ENCODE measurements at regions not wholly inside any gene's neighbourhood (a gene's known extent, or its start where the extent isn't known, plus 50 kb on each side); places are given as distances from the start of the nearest gene placed in this dataset.

GRCh38 chr13:24012648-24013047, 115.3 kb upstream of the C1QTNF9B start:
- DNase-seq = no peak

GRCh38 chr13:24013189-24013588, 115.9 kb upstream of the C1QTNF9B start:
- DNase-seq = no peak

GRCh38 chr13:24016046-24016445, 118.7 kb upstream of the C1QTNF9B start:
- no peak for DNase-seq

DNA sequence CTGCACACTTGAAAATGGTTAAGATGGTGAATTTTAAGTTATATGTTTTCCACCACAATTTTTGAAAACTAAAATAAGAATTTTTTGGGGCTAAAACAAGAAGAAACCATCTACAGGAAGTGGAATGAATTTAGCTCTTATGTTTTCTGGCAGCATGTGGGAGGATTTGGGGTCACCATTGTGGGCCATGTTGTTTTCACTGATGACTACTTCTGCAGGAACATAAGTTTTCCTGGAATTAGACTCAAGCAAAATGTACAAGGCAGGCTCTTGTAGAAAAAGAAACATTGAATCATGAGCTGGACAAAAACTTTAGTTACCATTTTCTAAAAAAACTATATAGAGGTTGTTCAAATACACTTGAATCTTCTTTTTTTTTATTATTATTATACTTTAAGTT, 125.3 kb upstream of the C1QTNF9B start:
- DNase-seq = no peak

- DNase-seq = no peak
Observed at GRCh38 chr13:24023073-24023472, 125.8 kb upstream of the C1QTNF9B start.

DNA sequence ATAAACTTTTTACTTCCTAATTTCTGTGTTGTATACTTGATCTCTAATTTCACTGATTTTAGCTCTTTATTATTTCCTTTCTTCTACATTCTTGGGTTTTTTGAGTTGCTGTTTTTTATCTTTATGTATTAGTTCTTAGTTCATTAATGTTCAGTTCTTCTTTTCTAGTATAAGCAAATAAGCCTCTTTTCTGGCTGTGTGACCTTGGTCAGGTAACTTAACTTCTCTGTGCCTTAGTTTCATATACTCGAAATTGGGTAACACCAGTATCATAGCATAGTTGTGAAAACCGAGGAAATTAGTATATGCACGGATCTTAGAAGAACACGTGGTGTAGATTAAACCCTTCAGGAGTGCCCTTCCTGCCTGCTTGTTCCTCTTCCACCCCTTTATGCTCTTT, 130.2 kb upstream of the C1QTNF9B start:
- DNase-seq = no peak

DNA sequence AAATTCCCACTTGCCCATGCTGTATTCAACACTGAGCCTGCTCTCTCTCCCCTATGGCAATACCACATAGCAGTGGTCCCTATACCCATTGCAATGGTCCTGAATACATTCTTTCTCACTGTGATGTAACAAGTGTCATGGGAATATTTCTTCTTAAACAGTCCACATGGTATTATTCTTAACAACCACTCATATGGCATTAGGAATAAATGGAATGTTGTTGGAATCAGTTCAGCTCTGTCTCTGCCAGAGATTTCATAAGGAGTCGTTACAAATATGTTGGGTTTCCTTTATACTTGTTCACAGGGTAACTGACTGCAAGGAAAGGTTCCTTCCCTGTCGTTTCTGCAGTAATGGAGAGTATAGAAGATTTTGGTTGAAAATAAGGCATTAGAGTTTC, 128.3 kb upstream of the SPATA13 start:
- no peak for DNase-seq

- no peak for DNase-seq
Observed at GRCh38 chr13:24032674-24033073, 127.8 kb upstream of the SPATA13 start.

- no peak for DNase-seq
Observed at GRCh38 chr13:24033527-24034302, 126.8 kb upstream of the SPATA13 start.

DNA sequence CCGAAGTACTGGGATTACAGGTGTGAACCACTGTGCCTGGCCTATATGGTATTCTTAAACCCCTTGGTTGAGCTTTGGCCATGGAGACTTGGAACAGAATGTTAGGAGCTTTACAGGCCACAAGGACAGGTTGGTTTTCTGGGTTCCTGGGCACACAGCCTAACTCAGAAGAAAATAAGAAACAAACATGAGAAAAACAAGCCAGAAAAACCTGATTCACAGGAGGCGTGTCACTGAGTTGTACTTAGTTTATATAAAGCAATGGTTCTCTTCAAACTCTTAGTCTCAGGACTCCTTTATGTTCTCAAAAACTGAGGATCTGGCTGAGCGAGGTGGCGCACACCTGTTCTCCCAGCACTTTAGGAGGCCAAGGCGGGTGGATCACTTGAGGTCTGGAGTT, 125.1 kb upstream of the SPATA13 start:
- DNase-seq = no peak

- no peak for DNase-seq
Observed at GRCh38 chr13:24036115-24036514, 124.4 kb upstream of the SPATA13 start.

GRCh38 chr13:24038405-24038804, 122.1 kb upstream of the SPATA13 start:
- DNase-seq = no peak

GRCh38 chr13:24038841-24039330, 121.6 kb upstream of the SPATA13 start:
- no peak for DNase-seq

- no peak for DNase-seq
Observed at GRCh38 chr13:24039621-24040475, 120.7 kb upstream of the SPATA13 start.

DNA sequence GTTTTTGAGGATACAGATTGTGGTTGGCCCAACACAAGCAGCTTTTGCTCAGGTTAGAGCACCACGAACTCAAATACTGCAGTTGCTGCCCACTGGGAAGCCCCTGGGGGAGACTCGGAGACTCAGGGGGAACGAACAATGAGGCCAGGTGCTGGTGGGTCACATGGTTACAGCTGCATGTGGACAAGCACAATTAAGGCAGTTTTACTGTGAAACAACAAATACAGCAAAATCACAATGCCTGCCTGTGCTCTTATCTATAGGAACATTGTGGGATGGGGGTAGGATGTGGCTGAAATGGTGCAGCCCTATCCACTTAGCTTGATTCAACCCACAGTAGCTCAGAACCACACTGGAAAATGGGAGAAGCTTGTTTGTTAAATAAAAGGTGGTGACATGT, 119.7 kb upstream of the SPATA13 start:
- no peak for DNase-seq

DNA sequence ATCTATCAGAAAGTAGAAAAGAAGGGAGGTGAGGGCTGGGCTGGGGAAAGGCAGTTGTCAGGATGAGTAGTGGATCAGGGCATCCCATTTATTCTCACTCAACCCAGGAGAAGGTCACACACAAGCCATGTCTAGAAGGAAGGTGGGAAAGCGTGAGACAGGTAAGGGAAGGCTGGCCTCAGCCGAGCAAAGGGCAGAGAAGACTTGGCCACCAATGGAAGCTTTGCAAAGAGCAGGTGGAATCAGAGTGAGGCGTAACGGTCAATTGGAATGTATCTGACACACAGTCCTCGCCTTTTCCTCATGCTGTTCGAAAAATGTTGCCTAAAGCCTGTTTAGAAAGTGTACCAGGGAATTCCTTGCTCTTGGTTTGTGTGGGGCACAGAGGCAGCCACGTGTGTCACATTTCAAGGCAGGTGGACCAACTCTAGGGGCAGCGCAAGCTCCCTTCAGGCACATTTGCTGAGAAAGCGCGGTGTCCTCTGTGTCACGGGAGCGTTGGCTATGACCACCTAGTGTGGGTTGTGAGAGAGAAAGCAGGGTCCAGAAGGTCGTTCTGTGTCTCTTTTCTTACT, 118.8 kb upstream of the SPATA13 start:
- no peak for DNase-seq

DNA sequence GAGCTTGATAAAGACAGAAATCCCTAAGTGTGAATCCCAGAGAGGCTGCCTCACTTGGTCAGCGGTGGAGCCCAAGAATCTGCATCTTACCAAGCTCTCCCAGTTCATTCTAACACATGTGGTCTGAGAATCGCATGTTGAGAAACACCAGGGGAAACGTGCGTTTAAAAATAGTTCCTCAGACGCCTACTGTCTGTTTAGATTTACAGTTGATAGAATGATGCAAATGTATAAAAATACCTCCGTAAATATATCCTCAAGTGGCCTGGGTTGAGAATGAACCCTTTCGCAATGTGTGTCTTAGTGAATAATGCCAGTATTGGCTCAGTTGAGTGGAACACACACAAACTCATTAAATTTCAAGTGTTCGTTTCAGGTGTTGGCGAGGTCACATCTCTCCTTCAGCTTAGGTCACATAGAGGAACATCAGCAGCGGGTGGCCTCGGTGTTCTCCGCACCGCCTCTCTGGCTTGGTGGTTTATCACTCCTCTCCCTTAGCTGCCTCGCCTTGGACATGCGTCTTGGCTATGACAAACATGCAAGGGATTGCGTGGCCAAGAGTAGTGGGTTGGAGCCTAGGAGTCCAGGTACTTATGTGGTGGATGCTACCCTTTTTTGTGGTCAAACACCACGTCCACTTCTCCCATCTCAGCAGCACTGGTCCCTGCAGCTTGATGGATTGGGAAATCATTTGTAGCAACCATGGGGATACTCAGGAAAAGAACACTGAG, 117.6 kb upstream of the SPATA13 start:
- DNase-seq = no peak

DNA sequence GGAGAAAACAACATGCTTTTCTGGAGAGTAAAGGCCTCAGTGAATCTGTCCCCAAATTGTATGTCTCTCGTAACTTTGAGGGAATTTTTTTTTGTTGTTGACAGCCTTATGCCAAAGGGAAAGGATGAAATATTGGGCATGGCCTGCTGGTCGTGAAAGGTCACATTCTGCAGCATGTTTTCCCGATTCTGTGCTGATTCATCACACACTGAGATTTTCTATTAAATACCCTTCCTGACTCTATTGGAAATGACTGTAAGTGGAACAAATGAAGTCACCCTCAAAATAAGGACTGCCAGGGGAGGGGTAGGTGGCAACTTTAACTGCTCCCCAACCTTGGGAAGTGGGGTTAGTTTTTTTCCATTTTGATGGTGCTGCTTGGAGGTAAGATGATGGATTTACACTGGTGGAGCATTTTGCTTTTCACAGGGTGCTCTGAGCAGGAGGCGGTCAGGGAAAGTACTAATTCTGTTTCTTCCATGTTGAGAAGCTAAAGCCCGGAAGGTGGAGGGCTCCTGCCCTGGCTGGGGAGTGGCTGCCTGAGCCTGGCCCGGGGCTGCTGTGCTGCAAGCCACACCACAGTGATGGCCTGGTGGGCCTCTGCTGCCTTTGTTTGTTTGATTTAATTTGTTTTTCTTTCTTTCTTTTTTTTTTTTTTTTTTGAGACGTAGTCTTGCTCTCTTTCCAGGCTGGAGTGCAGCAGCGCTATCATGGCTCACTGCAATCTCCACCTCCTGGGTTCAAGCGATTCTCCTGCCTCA, 116.8 kb upstream of the SPATA13 start:
- DNase-seq = no peak

DNA sequence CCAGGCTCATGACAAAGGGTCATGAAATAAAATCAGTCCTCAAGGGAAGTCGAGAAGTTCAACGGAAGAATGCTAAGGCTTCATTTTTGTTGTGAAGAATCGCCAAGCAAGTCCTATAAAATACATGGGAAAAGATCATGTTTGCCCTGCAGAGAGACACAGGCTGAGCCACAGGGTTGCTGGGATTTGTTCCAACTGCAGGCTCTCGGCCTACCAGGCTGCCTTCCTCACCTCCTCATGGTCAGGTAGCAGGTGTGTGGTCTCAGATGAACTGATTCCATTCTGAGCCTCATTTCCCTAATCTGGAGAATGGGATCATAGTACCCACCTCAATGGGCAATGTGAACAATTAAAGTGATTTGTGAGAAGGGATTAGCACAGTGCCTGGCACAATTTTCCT, 114.9 kb upstream of the SPATA13 start:
- DNase-seq = no peak

DNA sequence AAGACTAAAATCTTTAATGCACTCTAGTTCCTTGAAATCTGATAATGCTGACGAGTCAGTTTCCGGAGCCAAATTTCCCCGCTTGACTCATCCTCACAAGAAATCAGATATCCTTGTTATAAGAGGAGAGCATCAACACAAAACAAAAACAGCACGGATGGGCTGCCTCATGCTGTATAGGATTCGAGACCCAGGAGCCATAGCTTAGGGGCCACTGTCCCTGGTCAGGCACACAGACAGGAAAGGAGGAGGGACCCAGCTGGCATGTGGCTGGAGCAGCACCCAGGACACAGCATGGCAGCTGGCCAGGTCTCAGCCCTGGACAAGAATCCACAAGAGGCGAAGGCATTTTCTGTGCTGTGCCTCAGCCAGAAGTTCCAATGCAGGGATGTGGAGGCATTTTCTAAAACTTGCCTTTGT, 110.2 kb upstream of the SPATA13 start:
- DNase-seq = no peak

DNA sequence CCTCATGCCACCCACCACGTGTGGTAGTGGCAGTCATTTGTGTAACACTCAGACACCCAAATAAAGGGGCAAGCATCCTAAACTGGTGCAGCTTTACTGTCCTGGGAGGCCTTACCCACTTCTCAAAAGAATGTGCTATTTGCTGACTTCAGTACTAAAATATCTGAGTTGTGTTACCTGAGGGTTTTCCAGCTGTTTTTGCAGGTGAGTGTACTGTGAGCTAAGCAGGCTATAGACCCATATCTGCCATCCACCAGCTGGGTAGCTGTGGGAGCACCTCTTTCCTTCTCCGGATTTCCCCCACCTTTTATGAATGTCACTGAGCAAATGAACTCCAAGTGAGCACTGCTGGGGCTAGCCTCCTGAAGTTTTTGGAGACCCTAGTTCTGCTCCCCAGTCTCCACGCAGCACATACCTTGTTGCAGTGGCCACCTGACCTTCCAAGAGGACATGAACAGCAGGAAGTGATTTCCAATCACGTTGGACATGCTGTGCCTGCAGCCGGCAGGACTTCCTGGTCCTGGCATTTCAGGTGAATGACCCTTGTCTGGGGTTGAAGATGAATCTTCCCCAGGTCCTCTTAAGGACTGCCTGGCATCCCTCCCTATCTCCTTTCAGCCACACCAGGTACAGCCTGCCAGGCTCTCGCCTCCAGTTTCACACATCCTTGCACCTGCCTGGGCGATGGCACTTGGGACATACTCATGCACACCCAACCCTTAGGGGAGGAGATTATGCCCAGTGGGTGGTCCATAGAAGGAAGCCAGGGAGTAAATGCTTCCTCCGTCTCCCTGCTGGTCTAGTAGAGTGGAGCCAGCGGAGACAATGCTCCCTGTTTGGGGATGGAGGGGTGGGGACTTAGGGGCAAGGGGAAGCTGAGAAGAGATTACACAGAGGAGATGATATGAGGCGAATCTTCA, 109.5 kb upstream of the SPATA13 start:
- no peak for DNase-seq
